ENCODE measurements at regions not wholly inside any gene's neighbourhood (a gene's known extent, or its start where the extent isn't known, plus 50 kb on each side); places are given as distances from the start of the nearest gene placed in this dataset.
"Not testable (repeated sequence)": the region's sequence is repeated elsewhere in the genome, so short reads cannot be mapped to it uniquely, and the experiment has no call there.

- DNase-seq; H3K36me3 ChIP-seq; H3K4me3 ChIP-seq; H3K27ac ChIP-seq; H3K27me3 ChIP-seq; intact Hi-C loops (cut with DNase I; ENCODE audit: low total_unique reads); H3K4me1 ChIP-seq; in situ Hi-C loops (cut with MboI; ENCODE audit: low pct_ligation_motif_present in 1 of 4, low pct_unique_long_range_greater_than_20kb in 1 of 4, low sequenced_read_pairs in 3 of 4); H3K9me3 ChIP-seq: not testable (repeated sequence)
- no CpG with 5 or more reads among the region's 15 CpGs for WGBS, 2 donors (ENCODE audit: low coverage in 1 of 2)
These were observed 4486.4 kb upstream of the TPTE start for GRCh38 chr21:6034820-6035473.

DNA sequence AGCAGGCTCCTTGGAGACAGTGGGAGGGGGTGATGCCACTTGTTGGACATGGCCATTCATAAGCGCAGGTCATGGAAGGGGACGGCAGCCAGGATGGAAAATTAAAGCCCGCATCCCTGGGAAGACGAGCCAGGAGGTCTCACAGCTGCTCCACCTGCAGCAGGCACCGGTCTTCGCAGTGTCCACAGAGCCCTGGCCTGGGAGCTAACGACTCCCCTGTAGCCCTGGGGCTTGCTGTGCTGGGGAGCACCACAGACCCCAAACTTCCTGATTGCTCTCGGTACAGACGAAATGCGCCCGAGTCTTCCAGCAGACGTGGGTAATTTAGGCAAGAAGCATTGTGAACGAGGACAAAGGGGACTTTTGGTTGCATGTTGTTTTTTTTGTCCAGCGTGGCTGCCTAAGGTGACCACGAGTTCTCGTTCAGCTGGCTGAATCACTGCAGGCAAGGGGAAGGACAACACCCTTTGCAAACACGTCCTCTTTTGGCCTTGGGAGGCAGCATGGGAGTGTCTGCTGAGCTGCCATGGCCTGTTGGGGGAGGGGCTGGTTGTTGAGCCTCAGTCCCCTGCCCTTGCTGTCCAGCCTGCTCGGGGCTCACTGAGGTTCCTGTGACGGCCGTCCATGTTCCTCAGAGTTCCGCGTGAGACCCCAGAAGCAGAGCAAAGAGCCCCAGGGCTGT is 4485.8 kb upstream of the TPTE start:
- intact Hi-C loops (cut with DNase I; ENCODE audit: low total_unique reads); H3K36me3 ChIP-seq; in situ Hi-C loops (cut with MboI; ENCODE audit: low pct_ligation_motif_present in 1 of 4, low pct_unique_long_range_greater_than_20kb in 1 of 4, low sequenced_read_pairs in 3 of 4); H3K27me3 ChIP-seq; H3K4me1 ChIP-seq; H3K27ac ChIP-seq; DNase-seq; H3K4me3 ChIP-seq; H3K9me3 ChIP-seq: not testable (repeated sequence)
- no CpG with 5 or more reads among the region's 22 CpGs for WGBS, 2 donors (ENCODE audit: low coverage in 1 of 2)

- H3K36me3 ChIP-seq; H3K27me3 ChIP-seq; intact Hi-C loops (cut with DNase I; ENCODE audit: low total_unique reads); H3K4me1 ChIP-seq; DNase-seq; H3K4me3 ChIP-seq; H3K9me3 ChIP-seq; H3K27ac ChIP-seq; in situ Hi-C loops (cut with MboI; ENCODE audit: low pct_ligation_motif_present in 1 of 4, low pct_unique_long_range_greater_than_20kb in 1 of 4, low sequenced_read_pairs in 3 of 4): not testable (repeated sequence)
- no CpG with 5 or more reads among the region's 8 CpGs for WGBS, 2 donors (ENCODE audit: low coverage in 1 of 2)
These were observed 4482.2 kb upstream of the TPTE start for GRCh38 chr21:6039224-6039623.

- no CpG with 5 or more reads among the region's 7 CpGs for WGBS, 2 donors (ENCODE audit: low coverage in 1 of 2)
- in situ Hi-C loops (cut with MboI; ENCODE audit: low pct_ligation_motif_present in 1 of 4, low pct_unique_long_range_greater_than_20kb in 1 of 4, low sequenced_read_pairs in 3 of 4); H3K4me1 ChIP-seq; H3K9me3 ChIP-seq; H3K27me3 ChIP-seq; H3K27ac ChIP-seq; H3K4me3 ChIP-seq; DNase-seq; H3K36me3 ChIP-seq; intact Hi-C loops (cut with DNase I; ENCODE audit: low total_unique reads): not testable (repeated sequence)
These were observed 4481.3 kb upstream of the TPTE start for GRCh38 chr21:6040095-6040494.

GRCh38 chr21:6043430-6044275 is 4477.7 kb upstream of the TPTE start:
- DNase-seq; H3K27me3 ChIP-seq; H3K4me1 ChIP-seq; H3K36me3 ChIP-seq; in situ Hi-C loops (cut with MboI; ENCODE audit: low pct_ligation_motif_present in 1 of 4, low pct_unique_long_range_greater_than_20kb in 1 of 4, low sequenced_read_pairs in 3 of 4); intact Hi-C loops (cut with DNase I; ENCODE audit: low total_unique reads); H3K27ac ChIP-seq; H3K9me3 ChIP-seq; H3K4me3 ChIP-seq: not testable (repeated sequence)
- 53% methylated on average over 4 of the region's 21 CpGs; no CpG with 5 or more reads in 1 of the 2 donors for WGBS, 2 donors (ENCODE audit: low coverage in 1 of 2)

DNA sequence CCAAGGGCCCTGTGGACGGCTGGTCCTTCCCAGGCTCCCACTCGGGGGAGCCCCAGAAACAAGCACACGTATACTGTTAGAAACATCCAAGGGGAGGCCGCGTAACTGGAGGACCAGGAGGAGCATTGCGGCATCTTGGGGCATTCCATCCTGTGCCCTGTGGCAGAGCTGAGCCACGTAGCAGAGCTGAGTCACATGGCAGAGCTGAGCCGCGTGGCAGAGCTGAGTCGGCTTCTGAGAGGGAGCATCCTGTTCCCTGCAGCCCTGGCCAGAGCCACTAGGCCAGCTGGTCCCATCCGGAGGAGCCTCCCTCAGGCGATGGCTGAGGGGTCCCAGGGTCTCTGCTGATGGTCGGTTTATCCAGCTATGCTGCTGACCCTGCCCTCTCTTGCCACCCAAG is 4476.7 kb upstream of the TPTE start:
- H3K4me1 ChIP-seq; H3K27me3 ChIP-seq; intact Hi-C loops (cut with DNase I; ENCODE audit: low total_unique reads); in situ Hi-C loops (cut with MboI; ENCODE audit: low pct_ligation_motif_present in 1 of 4, low pct_unique_long_range_greater_than_20kb in 1 of 4, low sequenced_read_pairs in 3 of 4); DNase-seq; H3K4me3 ChIP-seq; H3K36me3 ChIP-seq; H3K27ac ChIP-seq; H3K9me3 ChIP-seq: not testable (repeated sequence)
- no CpG with 5 or more reads among the region's 13 CpGs for WGBS, 2 donors (ENCODE audit: low coverage in 1 of 2)

- DNase-seq; in situ Hi-C loops (cut with MboI; ENCODE audit: low pct_ligation_motif_present in 1 of 4, low pct_unique_long_range_greater_than_20kb in 1 of 4, low sequenced_read_pairs in 3 of 4); H3K4me3 ChIP-seq; H3K4me1 ChIP-seq; H3K9me3 ChIP-seq; H3K27ac ChIP-seq; H3K27me3 ChIP-seq; H3K36me3 ChIP-seq; intact Hi-C loops (cut with DNase I; ENCODE audit: low total_unique reads): not testable (repeated sequence)
- no CpG with 5 or more reads among the region's 17 CpGs for WGBS, 2 donors (ENCODE audit: low coverage in 1 of 2)
These were observed 4471.5 kb upstream of the TPTE start for GRCh38 chr21:6049930-6050329.

GRCh38 chr21:6052109-6052508 is 4469.3 kb upstream of the TPTE start:
- no CpG with 5 or more reads among the region's 5 CpGs for WGBS, 2 donors (ENCODE audit: low coverage in 1 of 2)
- DNase-seq = not testable (repeated sequence)

DNA sequence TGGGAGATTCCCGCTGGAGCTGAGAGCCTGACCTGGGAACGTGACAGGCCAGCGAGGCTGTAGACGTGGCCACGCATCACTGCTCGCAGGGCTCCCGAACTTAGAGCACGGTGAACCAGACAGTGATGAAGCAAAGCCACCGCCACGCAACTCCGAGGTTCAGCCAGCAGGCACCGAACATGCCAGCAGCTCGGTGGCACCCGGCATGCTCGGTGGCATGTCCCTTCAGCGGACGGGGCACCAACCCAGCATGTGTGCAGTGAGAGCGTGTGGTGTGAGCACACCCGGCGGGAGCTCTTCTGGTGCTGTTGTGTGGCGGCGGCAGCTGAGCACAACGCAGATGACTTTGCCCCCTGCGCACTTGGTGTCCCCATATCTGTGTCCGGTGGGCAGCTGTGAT is 4468.2 kb upstream of the TPTE start:
- H3K27me3 ChIP-seq; in situ Hi-C loops (cut with MboI; ENCODE audit: low pct_ligation_motif_present in 1 of 4, low pct_unique_long_range_greater_than_20kb in 1 of 4, low sequenced_read_pairs in 3 of 4); H3K4me1 ChIP-seq; H3K36me3 ChIP-seq; intact Hi-C loops (cut with DNase I; ENCODE audit: low total_unique reads); H3K9me3 ChIP-seq; H3K27ac ChIP-seq; H3K4me3 ChIP-seq; DNase-seq: not testable (repeated sequence)
- WGBS, 2 donors (ENCODE audit: low coverage in 1 of 2) = no CpG with 5 or more reads among the region's 25 CpGs

More at GRCh38 chr21:6052109-6052508, 4469.3 kb upstream of the TPTE start:
- H3K9me3 ChIP-seq; H3K4me1 ChIP-seq; in situ Hi-C loops (cut with MboI; ENCODE audit: low pct_ligation_motif_present in 1 of 4, low pct_unique_long_range_greater_than_20kb in 1 of 4, low sequenced_read_pairs in 3 of 4); H3K36me3 ChIP-seq; intact Hi-C loops (cut with DNase I; ENCODE audit: low total_unique reads); H3K4me3 ChIP-seq; H3K27ac ChIP-seq; H3K27me3 ChIP-seq: not testable (repeated sequence)

GRCh38 chr21:6058997-6059396 is 4462.4 kb upstream of the TPTE start:
- no CpG with 5 or more reads among the region's 9 CpGs for WGBS, 2 donors (ENCODE audit: low coverage in 1 of 2)
- H3K4me1 ChIP-seq; DNase-seq; H3K9me3 ChIP-seq; H3K27me3 ChIP-seq; H3K36me3 ChIP-seq; H3K27ac ChIP-seq; in situ Hi-C loops (cut with MboI; ENCODE audit: low pct_ligation_motif_present in 1 of 4, low pct_unique_long_range_greater_than_20kb in 1 of 4, low sequenced_read_pairs in 3 of 4); H3K4me3 ChIP-seq; intact Hi-C loops (cut with DNase I; ENCODE audit: low total_unique reads): not testable (repeated sequence)
